Activated CD8-positive, alpha-beta memory T cell treated with anti-CD3 and anti-CD28 coated beads for 1 hour (primary cell): ENCODE measurements at regions not wholly inside any gene's neighbourhood (a gene's known extent, or its start where the extent isn't known, plus 50 kb on each side); places are given as distances from the start of the nearest gene placed in this dataset.

Source experiments
- DNase-seq, 2 donors: peaks; one replicate each; pipeline ENCODE4 v3.0.0-alpha.2; 2020; ENCODE audit warnings: low read depth in 1 of 2; ENCODE audit errors: extremely low read depth in 1 of 2

GRCh38 chr1:234750922-234751627 lies 141.1 kb upstream of the IRF2BP2 start:
- no peak for DNase-seq

- no peak for DNase-seq
Measured at GRCh38 chr1:234748713-234749112, 138.7 kb upstream of the IRF2BP2 start.

GRCh38 chr1:234748066-234748465 lies 138.1 kb upstream of the IRF2BP2 start:
- DNase-seq = no peak

DNA sequence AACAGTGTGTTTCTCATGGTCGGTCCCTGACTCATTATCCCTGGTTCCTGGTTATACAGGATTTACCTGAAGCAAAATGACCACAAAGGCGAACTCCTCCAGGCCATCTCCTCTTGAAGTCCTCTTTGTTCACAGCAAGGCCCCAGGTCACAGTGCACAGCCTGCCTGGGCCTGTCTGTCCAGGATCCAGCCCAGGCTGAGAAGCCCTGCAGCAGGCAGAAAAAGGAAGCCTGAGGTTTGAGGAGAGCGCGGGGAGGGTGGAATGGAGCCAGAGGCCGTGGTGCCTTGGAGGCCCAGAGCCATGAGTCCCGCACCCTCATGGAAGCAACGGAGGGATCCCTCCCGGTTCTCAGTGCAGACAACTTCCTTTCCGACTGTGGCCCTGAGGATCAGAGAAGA lies 136.8 kb upstream of the IRF2BP2 start:
- DNase-seq = no peak

DNA sequence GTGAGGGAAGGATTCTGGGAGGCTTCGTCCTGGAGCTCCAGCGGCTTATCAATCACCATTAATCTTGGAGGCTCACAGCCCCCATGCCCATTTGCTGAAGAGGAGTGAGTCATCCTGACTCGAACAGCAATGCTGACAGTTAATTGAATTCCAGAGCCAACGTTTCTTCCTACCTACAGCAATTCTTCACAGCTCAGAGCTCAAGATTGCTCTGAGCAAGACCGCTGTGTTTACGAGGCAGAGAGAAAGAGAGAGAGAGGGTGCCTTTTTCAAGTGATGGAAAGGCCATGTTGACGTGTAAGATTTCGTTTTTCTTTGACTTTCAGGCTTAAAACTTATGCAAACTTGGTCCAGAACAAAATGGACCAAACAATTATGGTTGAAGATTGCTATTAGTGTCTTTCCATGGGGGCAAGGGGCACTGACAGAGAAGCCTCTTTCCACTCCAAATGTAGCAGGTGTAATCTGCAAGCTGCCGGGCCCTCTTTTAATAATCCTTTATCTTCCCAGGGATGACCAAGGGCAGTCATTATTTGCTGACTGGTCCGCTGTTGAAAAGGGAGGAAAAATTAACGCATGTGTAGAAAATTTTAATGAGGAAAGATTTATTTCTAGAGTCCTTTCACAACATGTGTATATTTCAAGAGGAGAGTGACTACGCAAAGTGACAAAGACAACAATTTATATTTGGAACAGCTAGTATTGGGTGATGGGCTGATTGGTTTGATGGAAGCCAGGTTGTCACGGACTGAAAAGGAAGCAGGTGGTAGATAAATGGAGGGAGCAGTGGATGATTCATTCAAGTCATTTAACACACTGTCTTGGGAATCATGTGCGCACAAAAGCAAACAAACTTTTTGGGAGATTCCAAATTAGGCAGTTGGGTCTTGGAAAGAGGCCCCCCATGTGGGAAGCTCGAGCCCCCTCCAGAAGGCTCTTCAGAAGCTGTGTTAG lies 136.1 kb upstream of the IRF2BP2 start:
- DNase-seq = no peak

DNA sequence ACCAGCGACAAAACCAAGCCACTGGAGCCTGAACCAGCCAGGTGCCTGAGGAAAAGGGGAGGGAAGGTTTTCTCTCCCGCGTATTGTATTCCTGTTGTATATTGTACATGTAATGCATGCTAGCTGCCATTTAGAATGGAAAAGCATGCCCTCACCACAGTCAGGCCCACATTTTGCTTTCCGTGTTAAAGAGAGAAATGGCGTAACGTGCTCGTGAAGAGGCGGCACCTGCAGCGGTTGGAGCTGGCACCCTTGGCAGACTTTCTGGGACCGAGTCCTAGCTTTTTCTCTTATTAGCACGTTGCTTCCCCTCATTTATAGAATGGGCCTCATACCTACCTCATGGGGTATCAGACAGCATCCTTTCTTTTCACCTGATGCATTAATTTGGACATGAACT lies 135.3 kb upstream of the IRF2BP2 start:
- no peak for DNase-seq

GRCh38 chr1:234743791-234744611 lies 134.0 kb upstream of the IRF2BP2 start:
- DNase-seq = no peak

DNA sequence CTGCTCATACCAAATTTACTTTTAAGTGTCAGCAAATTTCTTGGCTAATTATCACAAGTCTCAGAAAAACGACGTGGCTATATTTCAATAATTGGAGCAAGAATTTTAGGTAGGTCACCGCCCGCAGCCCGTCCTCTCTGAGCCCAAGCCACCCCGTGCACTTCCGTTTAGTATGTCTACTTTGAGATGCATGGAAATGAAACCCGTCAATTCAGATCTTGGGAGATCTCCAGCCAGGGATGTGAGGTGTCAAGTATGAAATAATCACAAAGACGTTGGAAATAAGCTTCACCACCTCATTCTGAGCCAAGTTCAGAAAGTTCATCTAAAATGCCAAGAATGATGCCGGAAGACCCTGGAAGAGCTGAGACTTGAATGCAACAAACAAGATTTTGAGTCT lies 132.6 kb upstream of the IRF2BP2 start:
- DNase-seq = no peak

- DNase-seq = no peak
Measured at GRCh38 chr1:234737967-234738314, 128.0 kb upstream of the IRF2BP2 start.

DNA sequence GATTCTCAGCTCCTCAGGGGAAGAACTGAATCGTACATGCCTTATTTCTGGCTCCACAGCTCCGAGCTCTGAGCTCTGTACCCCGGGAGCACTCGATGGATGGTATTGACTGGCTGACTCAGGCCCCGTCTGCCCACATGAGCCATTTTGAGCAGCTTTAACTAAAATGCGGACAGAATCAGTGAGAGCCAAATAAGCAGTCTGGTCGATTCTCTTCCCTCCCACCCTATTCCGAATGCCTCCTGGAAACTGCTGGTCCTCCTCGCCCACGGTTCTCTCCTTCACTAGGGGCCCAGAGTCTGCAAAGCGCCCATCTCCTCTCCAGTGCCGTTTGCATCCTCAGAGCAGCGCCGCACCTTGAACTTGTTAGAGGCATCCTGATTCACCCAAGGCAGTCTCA lies 125.9 kb upstream of the IRF2BP2 start:
- no peak for DNase-seq

- no peak for DNase-seq
Measured at GRCh38 chr1:234735476-234735875, 125.5 kb upstream of the IRF2BP2 start.

DNA sequence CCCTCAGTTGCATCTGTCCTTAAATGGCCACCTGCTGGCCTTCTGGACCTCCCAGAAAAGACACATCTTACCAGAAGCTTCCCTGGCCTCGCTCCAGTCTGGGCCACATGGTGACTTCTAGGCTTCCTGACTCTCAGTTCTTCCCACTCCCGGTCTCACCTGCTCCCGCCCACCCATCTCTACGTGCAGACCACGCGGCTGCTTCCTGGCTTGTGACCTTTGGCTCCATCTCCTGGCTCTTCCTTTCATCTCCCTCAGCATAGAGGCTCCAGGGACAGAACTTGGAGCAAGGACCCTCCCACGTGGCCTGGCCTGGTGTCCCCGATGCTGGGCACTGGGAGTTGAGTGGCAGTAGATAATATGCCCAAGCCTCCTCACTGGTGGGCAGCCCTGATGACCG lies 124.9 kb upstream of the IRF2BP2 start:
- DNase-seq = no peak

GRCh38 chr1:234734412-234734835 lies 124.4 kb upstream of the IRF2BP2 start:
- no peak for DNase-seq

GRCh38 chr1:234733427-234733826 lies 123.4 kb upstream of the IRF2BP2 start:
- DNase-seq = no peak

DNA sequence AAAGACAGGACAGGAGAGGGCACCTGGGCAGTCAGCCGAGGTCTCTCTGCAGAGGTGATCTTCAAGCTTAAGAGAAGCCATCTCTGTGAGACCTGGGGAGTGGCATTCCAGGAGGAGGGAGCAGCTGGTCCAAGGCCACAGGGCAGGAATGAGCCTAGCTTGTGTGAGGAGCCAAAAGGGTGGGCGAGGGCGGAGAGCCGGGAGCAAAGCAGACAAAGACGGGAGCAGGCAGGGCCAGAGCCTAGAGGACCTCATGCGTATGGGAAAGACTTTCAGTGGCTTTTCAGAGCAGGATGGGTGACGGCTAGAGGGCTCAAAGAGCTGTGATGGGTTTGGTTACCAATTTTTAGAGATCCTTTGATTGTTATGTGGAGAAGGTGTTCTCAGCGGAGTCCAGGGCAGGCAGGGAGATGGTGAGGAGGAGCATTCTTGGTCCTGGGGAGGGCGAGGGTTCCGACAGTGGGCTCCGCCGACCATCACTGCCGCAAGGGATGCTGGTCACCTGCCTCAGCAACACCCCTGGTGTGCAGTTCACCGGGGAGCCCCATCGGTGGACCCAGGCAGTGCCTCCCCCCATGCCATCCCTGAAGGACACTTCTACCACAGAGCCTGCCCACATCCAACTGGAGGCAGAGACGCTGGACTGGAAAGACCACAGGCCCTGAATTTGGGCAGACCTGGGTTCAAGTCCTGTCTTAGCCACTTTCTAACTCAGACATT lies 122.9 kb upstream of the IRF2BP2 start:
- DNase-seq = no peak

DNA sequence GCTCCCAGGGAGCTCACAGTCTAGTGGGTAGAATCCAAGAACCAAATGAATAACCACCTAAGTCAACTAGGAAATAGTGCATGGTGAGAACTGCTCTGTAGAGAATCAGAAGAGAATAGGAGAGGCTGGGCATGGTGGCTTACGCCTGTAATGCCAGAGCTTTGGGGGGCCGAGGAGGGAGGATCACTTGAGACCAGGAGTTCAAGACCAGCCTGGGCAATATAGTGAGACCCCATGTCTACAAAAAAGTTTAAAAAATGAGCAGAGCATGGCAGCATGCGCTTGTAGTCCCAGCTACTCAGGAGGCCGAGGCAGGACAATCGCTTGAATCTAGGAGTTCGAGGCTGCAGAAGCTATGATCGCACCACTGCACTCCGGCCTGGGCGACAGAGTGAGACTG lies 122.3 kb upstream of the IRF2BP2 start:
- DNase-seq = no peak

- DNase-seq = no peak
Measured at GRCh38 chr1:234731569-234732085, 121.6 kb upstream of the IRF2BP2 start.

DNA sequence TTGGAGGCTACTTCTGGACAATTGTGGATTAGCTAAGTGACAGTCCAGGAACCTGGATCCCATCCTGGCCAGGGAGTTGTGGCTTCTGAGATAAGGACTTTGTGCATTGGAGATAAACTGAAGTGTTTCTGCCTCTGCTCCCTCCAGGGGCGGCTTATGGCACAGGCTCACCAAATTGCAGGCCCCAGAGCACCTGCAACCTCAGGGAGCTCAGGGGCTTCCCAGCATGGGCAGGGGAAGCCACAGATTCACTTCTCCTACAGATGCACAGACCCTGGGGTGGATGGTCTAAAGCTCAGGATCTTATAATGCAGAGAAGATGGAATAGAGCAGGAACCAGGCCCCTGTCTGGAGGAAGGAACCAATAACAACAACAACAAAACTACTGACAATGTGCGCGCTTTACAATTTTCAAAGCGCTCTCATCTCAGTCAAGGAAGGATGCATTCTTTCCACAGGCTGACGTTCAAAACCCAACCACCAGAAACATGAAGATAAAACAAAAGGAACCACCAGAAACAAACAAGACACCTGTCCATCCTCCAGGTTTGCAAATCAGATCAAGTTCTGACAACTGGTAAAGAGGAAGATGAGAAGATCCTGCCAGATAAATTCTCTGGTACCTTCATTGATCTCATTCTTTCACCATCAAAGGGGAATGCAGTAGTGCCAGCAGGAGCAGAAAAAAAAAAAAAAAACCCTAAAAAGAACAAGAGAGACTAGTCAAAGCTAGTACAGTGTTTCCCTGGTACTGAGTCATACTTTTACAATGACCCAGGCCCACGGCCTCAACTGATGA lies 121.0 kb upstream of the IRF2BP2 start:
- peak in 1 of 2 donors; percentile 16 for DNase-seq

- no peak for DNase-seq
Measured at GRCh38 chr1:234730475-234730769, 120.4 kb upstream of the IRF2BP2 start.
